ENCODE measurements at regions not wholly inside any gene's neighbourhood (a gene's known extent, or its start where the extent isn't known, plus 50 kb on each side); places are given as distances from the start of the nearest gene placed in this dataset.
A peak's percentile ranks its signal among the peaks of the same experiment; 100 is the strongest.

GRCh38 chr3:106819440-106819839 lies 557.8 kb upstream of the CCDC54 start:
- Histone ChIP-seq H3K9me3 (no peaks in the 10 kb centered on the region), H3K36me3 (no peaks in the 10 kb centered on the region), H3K4me1 (no peaks in the 10 kb centered on the region), H3K27ac (no peak overlapping the region), H3K27me3 (ENCODE audit: low read depth) (no peaks in the 10 kb centered on the region), H3K4me3 (no peak overlapping the region)
- DNase-seq (no peak), ATAC-seq (no peak)
- no peak for TF ChIP-seq CTCF (IDR thresholded peaks at IDR 0.05)
- intact Hi-C loops (cut with DNase I) = no loop called here

GRCh38 chr3:106820726-106821362 lies 556.4 kb upstream of the CCDC54 start:
- intact Hi-C loops (cut with DNase I) = no loop called here
- no peak for ATAC-seq
- peak; percentile 20 for DNase-seq

GRCh38 chr3:106821801-106822200 lies 555.4 kb upstream of the CCDC54 start:
- DNase-seq (no peak), ATAC-seq (no peak)
- no peak overlapping the region for H3K27ac ChIP-seq
- H3K4me3 ChIP-seq = no peak overlapping the region
- intact Hi-C loops (cut with DNase I) = no loop called here
- no peaks in the 10 kb centered on the region for H3K36me3 ChIP-seq
- no peak for TF ChIP-seq CTCF (IDR thresholded peaks at IDR 0.05)
- H3K4me1 ChIP-seq = no peaks in the 10 kb centered on the region
- no peaks in the 10 kb centered on the region for H3K9me3 ChIP-seq
- H3K27me3 ChIP-seq (ENCODE audit: low read depth) = no peaks in the 10 kb centered on the region

More at GRCh38 chr3:106820726-106821362, 556.4 kb upstream of the CCDC54 start:
- no peak overlapping the region for H3K27ac ChIP-seq
- H3K27me3 ChIP-seq (ENCODE audit: low read depth) = no peaks in the 10 kb centered on the region
- TF ChIP-seq CTCF (IDR thresholded peaks at IDR 0.05) = no peak
- H3K36me3 ChIP-seq = no peaks in the 10 kb centered on the region
- no peak overlapping the region for H3K4me3 ChIP-seq
- H3K9me3 ChIP-seq = no peaks in the 10 kb centered on the region
- no peaks in the 10 kb centered on the region for H3K4me1 ChIP-seq

GRCh38 chr3:106822204-106822603 lies 555.0 kb upstream of the CCDC54 start:
- ATAC-seq (no peak), DNase-seq (no peak)
- Histone ChIP-seq H3K4me3 (no peak overlapping the region), H3K36me3 (no peaks in the 10 kb centered on the region), H3K9me3 (no peaks in the 10 kb centered on the region), H3K27ac (no peak overlapping the region), H3K4me1 (no peaks in the 10 kb centered on the region), H3K27me3 (ENCODE audit: low read depth) (no peaks in the 10 kb centered on the region)
- TF ChIP-seq CTCF (IDR thresholded peaks at IDR 0.05) = no peak
- intact Hi-C loops (cut with DNase I) = no loop called here

GRCh38 chr3:106823701-106824100 lies 553.5 kb upstream of the CCDC54 start:
- no peaks in the 10 kb centered on the region for H3K9me3 ChIP-seq
- no peaks in the 10 kb centered on the region for H3K36me3 ChIP-seq
- no peak for DNase-seq
- H3K4me1 ChIP-seq = no peaks in the 10 kb centered on the region
- no peak overlapping the region for H3K27ac ChIP-seq
- H3K27me3 ChIP-seq (ENCODE audit: low read depth) = no peaks in the 10 kb centered on the region
- ATAC-seq = no peak
- intact Hi-C loops (cut with DNase I) = no loop called here
- H3K4me3 ChIP-seq = no peak overlapping the region
- no peak for TF ChIP-seq CTCF (IDR thresholded peaks at IDR 0.05)

Measured in lower lobe of right lung (tissue), 2 donors.